Small intestine (tissue), 7 donors: ENCODE measurements at regions not wholly inside any gene's neighbourhood (a gene's known extent, or its start where the extent isn't known, plus 50 kb on each side); places are given as distances from the start of the nearest gene placed in this dataset.

ENCODE experiments used
- DNase-seq, 2 donors: peaks; one replicate each; pipeline versions ENCODE4 v3.0.0 to v3.0.0-alpha.2; 2013
- FAIRE-seq: peaks from 2 replicates; lab custom pipeline; 2012; peaks lifted over from hg19 to GRCh38; lab: Jason Lieb, UNC
- H3K27ac ChIP-seq, 3 donors: one replicate each; pipeline ENCODE4 v1.5.1; 2013; ENCODE audit warnings: low read length in 2 of 3, mild to moderate bottlenecking in 2 of 3, control low read depth in 1 of 3, inconsistent platforms in 1 of 3, low read depth in 1 of 3, moderate library complexity in 1 of 3
- H3K27me3 ChIP-seq, 3 donors: one replicate each; pipeline ENCODE4 v1.6.1; 2013; ENCODE audit warnings: low read length in 3 of 3, inconsistent platforms in 1 of 3; ENCODE audit not compliant: control insufficient read depth in 3 of 3, insufficient read depth in 3 of 3
- H3K36me3 ChIP-seq, 3 donors: one replicate each; pipeline ENCODE4 v1.6.1; 2013; ENCODE audit warnings: low read length in 3 of 3, inconsistent platforms in 1 of 3, low read depth in 1 of 3, mild to moderate bottlenecking in 1 of 3, moderate library complexity in 1 of 3; ENCODE audit not compliant: control insufficient read depth in 3 of 3, insufficient read depth in 2 of 3
- H3K4me1 ChIP-seq, 3 donors: one replicate each; pipeline ENCODE4 v1.6.1; 2013; ENCODE audit warnings: low read length in 2 of 3, inconsistent platforms in 1 of 3, low read depth in 1 of 3, mild to moderate bottlenecking in 1 of 3, moderate library complexity in 1 of 3; ENCODE audit not compliant: control insufficient read depth in 3 of 3, insufficient read depth in 2 of 3
- H3K4me3 ChIP-seq, 3 donors: one replicate each; pipeline ENCODE4 v1.5.1; 2013; ENCODE audit warnings: low read length in 3 of 3, control low read depth in 1 of 3, inconsistent platforms in 1 of 3, low read depth in 1 of 3, mild to moderate bottlenecking in 1 of 3, moderate library complexity in 1 of 3
- H3K9me3 ChIP-seq, 2 donors: one replicate each; pipeline ENCODE4 v1.6.1; 2013; ENCODE audit warnings: low read depth in 1 of 2, low read length in 1 of 2; ENCODE audit not compliant: control insufficient read depth in 2 of 2, insufficient read depth in 1 of 2
- WGBS, 3 donors: extraction: QIAGEN DNeasy Blood & Tissue Kit; methylation state at CpG; one replicate each; pipeline ENCODE4 v1.1.7; 2013; 5-methylcytosine and 5-hydroxymethylcytosine counted together
- donor health status: healthy with polysubstance abuse.
- donor health status: control.
- donor health status: control.
- donor health status: Bipolar disorder and iron deficiency.
- donor health status: healthy.

GRCh38 chr11:92391808-92392207, 167.2 kb downstream of the FAT3 start:
- WGBS, 3 donors = 68 to 77% (median 77%) methylated on average over 6 of the region's 6 CpGs
- no peaks in the 10 kb centered on the region for H3K36me3 ChIP-seq
- DNase-seq = no peak
- H3K4me1 ChIP-seq = no peaks in the 10 kb centered on the region
- no peaks in the 10 kb centered on the region for H3K27me3 ChIP-seq
- no peak overlapping the region for H3K4me3 ChIP-seq
- no peak overlapping the region for H3K27ac ChIP-seq
- no peaks in the 10 kb centered on the region for H3K9me3 ChIP-seq
- FAIRE-seq = no peak

- no peaks in the 10 kb centered on the region for H3K4me1 ChIP-seq
- H3K27me3 ChIP-seq = no peaks in the 10 kb centered on the region
- H3K27ac ChIP-seq = no peak overlapping the region
- FAIRE-seq (no peak), DNase-seq (no peak)
- H3K36me3 ChIP-seq = no peaks in the 10 kb centered on the region
- H3K9me3 ChIP-seq = no peaks in the 10 kb centered on the region
- 72 to 79% (median 76%) methylated on average over 5 of the region's 5 CpGs for WGBS, 3 donors
- H3K4me3 ChIP-seq = no peak overlapping the region
Measured at GRCh38 chr11:92393218-92393617, 168.6 kb downstream of the FAT3 start.

DNA sequence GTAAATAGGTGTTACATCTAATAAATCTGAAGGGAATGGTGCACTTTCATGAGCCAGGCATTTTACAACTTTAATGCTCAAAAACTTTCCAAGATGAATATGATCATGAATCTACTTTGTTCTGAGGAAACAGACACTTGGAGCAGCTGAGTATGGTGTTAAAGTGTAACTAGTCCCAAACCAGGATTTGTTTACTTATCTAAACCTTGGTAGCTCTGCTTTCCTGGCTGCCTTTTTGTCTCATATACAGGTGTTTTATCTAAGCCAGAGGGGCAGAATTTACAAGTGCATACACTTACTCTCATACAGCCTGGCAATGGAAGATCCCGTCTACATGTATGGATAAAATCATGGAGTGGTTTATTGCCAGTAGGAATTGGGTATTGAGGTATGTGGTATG, 171.5 kb downstream of the FAT3 start:
- Histone ChIP-seq H3K4me1 (no peaks in the 10 kb centered on the region), H3K9me3 (no peaks in the 10 kb centered on the region), H3K27me3 (no peaks in the 10 kb centered on the region), H3K4me3 (no peak overlapping the region), H3K36me3 (no peaks in the 10 kb centered on the region), H3K27ac (no peak overlapping the region)
- DNase-seq (no peak), FAIRE-seq (no peak)
- 45 to 73% (median 61%) methylated on average over 1 of the region's 1 CpG for WGBS, 3 donors

- Histone ChIP-seq H3K9me3 (no peaks in the 10 kb centered on the region), H3K4me3 (no peak overlapping the region), H3K4me1 (no peaks in the 10 kb centered on the region), H3K36me3 (no peaks in the 10 kb centered on the region), H3K27ac (no peak overlapping the region), H3K27me3 (no peaks in the 10 kb centered on the region)
- DNase-seq (no peak), FAIRE-seq (no peak)
- WGBS, 3 donors = 91% methylated on average over 9 of the region's 9 CpGs
Measured at GRCh38 chr11:92397221-92397755, 172.7 kb downstream of the FAT3 start.

- no peak for DNase-seq
- no peaks in the 10 kb centered on the region for H3K27me3 ChIP-seq
- H3K27ac ChIP-seq = no peak overlapping the region
- WGBS, 3 donors = 72 to 74% (median 74%) methylated on average over 3 of the region's 3 CpGs
- H3K9me3 ChIP-seq = no peaks in the 10 kb centered on the region
- no peak for FAIRE-seq
- H3K4me1 ChIP-seq = no peaks in the 10 kb centered on the region
- no peaks in the 10 kb centered on the region for H3K36me3 ChIP-seq
- no peak overlapping the region for H3K4me3 ChIP-seq
Measured at GRCh38 chr11:92399705-92400104, 175.1 kb downstream of the FAT3 start.

GRCh38 chr11:92401520-92401919, 176.9 kb downstream of the FAT3 start:
- H3K9me3 ChIP-seq = no peaks in the 10 kb centered on the region
- FAIRE-seq = no peak
- no peaks in the 10 kb centered on the region for H3K4me1 ChIP-seq
- H3K4me3 ChIP-seq = no peak overlapping the region
- no peaks in the 10 kb centered on the region for H3K36me3 ChIP-seq
- DNase-seq = no peak
- H3K27ac ChIP-seq = no peak overlapping the region
- H3K27me3 ChIP-seq = no peaks in the 10 kb centered on the region

DNA sequence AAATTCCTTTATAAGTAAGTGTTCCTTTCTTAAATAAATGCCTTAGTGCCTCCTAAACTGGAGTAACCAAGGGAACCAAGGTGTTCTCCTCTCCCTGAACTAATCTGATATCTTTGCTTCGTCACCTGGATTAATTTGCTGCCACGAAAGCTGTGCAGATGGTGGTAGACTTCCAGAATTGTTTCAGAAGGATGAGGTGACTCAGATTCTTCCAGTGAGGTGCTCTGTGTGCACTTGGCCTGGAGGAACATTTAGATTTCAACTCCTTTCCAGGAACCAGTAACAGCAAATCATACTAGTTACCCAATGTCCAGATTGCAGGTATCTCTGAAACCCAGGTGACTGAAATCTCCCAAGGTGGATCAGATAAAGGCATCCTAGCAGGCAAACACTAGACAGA, 181.9 kb downstream of the FAT3 start:
- Histone ChIP-seq H3K36me3 (no peaks in the 10 kb centered on the region), H3K27ac (no peak overlapping the region), H3K27me3 (no peaks in the 10 kb centered on the region), H3K4me1 (no peaks in the 10 kb centered on the region), H3K9me3 (no peaks in the 10 kb centered on the region), H3K4me3 (no peak overlapping the region)
- WGBS, 3 donors = 39 to 65% (median 41%) methylated on average over 2 of the region's 2 CpGs
- FAIRE-seq (no peak), DNase-seq (no peak)

DNA sequence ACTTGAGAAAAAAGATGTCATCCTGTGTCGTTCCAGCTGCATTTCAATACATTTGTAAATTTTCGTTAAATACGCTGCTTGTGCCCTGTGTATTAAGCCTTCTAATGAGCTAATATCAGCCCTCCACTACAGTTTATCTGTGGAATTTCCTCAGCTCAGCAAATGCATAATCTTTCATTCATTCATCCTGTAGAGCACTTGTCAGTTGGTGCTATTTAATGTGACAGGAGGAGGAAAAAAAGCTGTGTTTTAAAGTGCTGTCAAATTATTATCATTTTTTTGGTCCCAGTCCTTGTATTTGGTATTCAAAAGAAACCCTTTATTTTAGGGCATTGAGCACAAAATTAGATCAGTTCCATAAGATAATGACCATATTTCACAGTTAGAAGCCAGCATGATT, 184.7 kb downstream of the FAT3 start:
- Histone ChIP-seq H3K9me3 (no peaks in the 10 kb centered on the region), H3K4me1 (no peaks in the 10 kb centered on the region), H3K27me3 (no peaks in the 10 kb centered on the region), H3K36me3 (no peaks in the 10 kb centered on the region), H3K4me3 (no peak overlapping the region), H3K27ac (no peak overlapping the region)
- WGBS, 3 donors = 62 to 72% (median 65%) methylated on average over 3 of the region's 3 CpGs
- no peak for DNase-seq
- FAIRE-seq = no peak

GRCh38 chr11:92409956-92410355, 185.3 kb downstream of the FAT3 start:
- H3K4me3 ChIP-seq = no peak overlapping the region
- H3K27ac ChIP-seq = no peak overlapping the region

More at GRCh38 chr11:92409956-92410355, 185.3 kb downstream of the FAT3 start:
- no peak for DNase-seq
- WGBS, 3 donors = 74 to 86% (median 86%) methylated on average over 3 of the region's 3 CpGs
- Histone ChIP-seq H3K4me1 (no peaks in the 10 kb centered on the region), H3K36me3 (no peaks in the 10 kb centered on the region), H3K9me3 (no peaks in the 10 kb centered on the region), H3K27me3 (no peaks in the 10 kb centered on the region)
- no peak for FAIRE-seq
